GM12878 (cell line): ENCODE measurements at regions not wholly inside any gene's neighbourhood (a gene's known extent, or its start where the extent isn't known, plus 50 kb on each side); places are given as distances from the start of the nearest gene placed in this dataset.

ENCODE experiments used
- ASH2L ChIP-seq: fragments of 300-600, 200-600 bp; sonication (generic); IDR thresholded peaks from 2 replicates; pipeline ENCODE4 v1.6.1; 2017; ENCODE audit warnings: low read depth, mild to moderate bottlenecking, borderline replicate concordance
- ATF2 ChIP-seq: IDR thresholded peaks from 2 replicates; pipeline ENCODE4 v1.6.1; 2012; ENCODE audit warnings: low read length, inconsistent platforms
- BACH1 ChIP-seq: fragments of 450-650 bp; IDR thresholded peaks from 2 replicates; pipeline ENCODE4 v1.6.1; 2017; ENCODE audit warnings: mild to moderate bottlenecking, borderline replicate concordance
- BHLHE40 ChIP-seq, 2 experiments: fragments of 450-650 bp in 1 of 2; IDR thresholded peaks; 2 replicates each; pipeline ENCODE4 v1.6.1; 2011 to 2017; ENCODE audit warnings: low read depth in 2 of 2, borderline replicate concordance in 1 of 2, improper control_type of control experiment in 1 of 2, low read length in 1 of 2, mild to moderate bottlenecking in 1 of 2
- CEBPZ ChIP-seq: fragments of 150-350 bp; IDR thresholded peaks from 2 replicates; pipeline ENCODE4 v1.6.1; 2016; ENCODE audit warnings: low read depth, low read length
- CHD2 ChIP-seq: IDR thresholded peaks from 2 replicates; pipeline ENCODE4 v1.6.1; 2011; ENCODE audit warnings: low read depth, low read length, improper control_type of control experiment, borderline replicate concordance
- DPF2 ChIP-seq: fragments of 450-650 bp; IDR thresholded peaks from 2 replicates; pipeline ENCODE4 v1.6.1; 2017; ENCODE audit warnings: mild to moderate bottlenecking
- EED ChIP-seq: sonication (generic); IDR thresholded peaks from 2 replicates; pipeline ENCODE4 v1.6.1; 2016; ENCODE audit warnings: antibody characterized with exemption, low read depth
- ELK1 ChIP-seq: IDR thresholded peaks from 2 replicates; pipeline ENCODE4 v1.6.1; 2012; ENCODE audit warnings: low read depth, low read length, improper control_type of control experiment
- GATAD2B ChIP-seq: fragments of 450-650 bp; conservative IDR thresholded peaks from 2 replicates; pipeline ENCODE4 v1.6.1; 2017; ENCODE audit warnings: low read depth, mild to moderate bottlenecking, moderate library complexity
- IKZF1 ChIP-seq: fragments of 450-650 bp; conservative IDR thresholded peaks from 2 replicates; pipeline ENCODE4 v1.6.1; 2017; ENCODE audit warnings: antibody characterized with exemption, mild to moderate bottlenecking
- IRF4 ChIP-seq: IDR thresholded peaks from 2 replicates; pipeline ENCODE4 v1.6.1; 2011; ENCODE audit warnings: low read depth, low read length
- MEF2B ChIP-seq: fragments of 450-650 bp; IDR thresholded peaks from 2 replicates; pipeline ENCODE4 v1.6.1; 2018; ENCODE audit warnings: mild to moderate bottlenecking, moderate library complexity; ENCODE audit not compliant: partially characterized antibody, poor library complexity, severe bottlenecking
- MLLT1 ChIP-seq: fragments of 450-650 bp; IDR thresholded peaks from 2 replicates; pipeline ENCODE4 v1.6.1; 2016; ENCODE audit warnings: mild to moderate bottlenecking
- NRF1 ChIP-seq: conservative IDR thresholded peaks from 2 replicates; pipeline ENCODE4 v1.6.1; 2011; ENCODE audit warnings: mild to moderate bottlenecking, low read depth, low read length, improper control_type of control experiment
- PBX3 ChIP-seq: IDR thresholded peaks from 2 replicates; pipeline ENCODE4 v1.6.1; 2011; ENCODE audit warnings: mild to moderate bottlenecking, low read depth, low read length, moderate library complexity; ENCODE audit not compliant: insufficient replicate concordance
- PML ChIP-seq: IDR thresholded peaks from 2 replicates; pipeline ENCODE4 v1.6.1; 2012; ENCODE audit warnings: low read length, inconsistent platforms
- RUNX3 ChIP-seq: IDR thresholded peaks from 2 replicates; pipeline ENCODE4 v1.6.1; 2012; ENCODE audit warnings: low read length, inconsistent platforms
- SMAD5 ChIP-seq: IDR thresholded peaks from 2 replicates; pipeline ENCODE4 v1.6.1; 2016; ENCODE audit warnings: antibody characterized with exemption, low read depth
- TBL1XR1 ChIP-seq: IDR thresholded peaks from 2 replicates; pipeline ENCODE4 v1.6.1; 2012; ENCODE audit warnings: low read depth, low read length, improper control_type of control experiment
- TCF7 ChIP-seq: IDR thresholded peaks from 2 replicates; pipeline ENCODE4 v1.6.1; 2014; ENCODE audit warnings: antibody characterized with exemption, borderline replicate concordance
- ZBED1 ChIP-seq: IDR thresholded peaks from 2 replicates; pipeline ENCODE4 v1.6.1; 2016; ENCODE audit warnings: borderline replicate concordance
- ZZZ3 ChIP-seq: IDR thresholded peaks from 2 replicates; pipeline ENCODE4 v1.6.1; 2011; ENCODE audit warnings: low read depth; ENCODE audit not compliant: control insufficient read depth, insufficient read length

GRCh38 chr12:93109551-93110203 is 180.6 kb upstream of the EEA1 start (continued):
- TF ChIP-seq PBX3 (peak; percentile 59), CEBPZ (no peak), SMAD5 (no peak), PML (no peak), ELK1 (no peak), TCF7 (0 out of 2 replicates have a peak, but pooled peaks have one; percentile 16), IRF4 (no peak), IKZF1 (peak; percentile 78), ZZZ3 (no peak), GATAD2B (0 out of 2 replicates have a peak, but pooled peaks have one; percentile 33), TBL1XR1 (no peak), ATF2 (peak; percentile 71), BACH1 (peak; percentile 50; the same call in 1 of the 2 replicates), CHD2 (0 out of 2 replicates have a peak, but pooled peaks have one; percentile 45), BHLHE40 (IDR thresholded peaks at IDR 0.05; ENCODE audit: borderline replicate concordance in 1 of 2, low read depth in 2 of 2, low read length in 1 of 2) (peak; percentile 98 to 99), RUNX3 (peak; percentile 50), ASH2L (no peak), MEF2B (peak; percentile 49), MLLT1 (0 out of 2 replicates have a peak, but pooled peaks have one; percentile 41), NRF1 (no peak), EED (peak; percentile 64), DPF2 (peak; percentile 92), ZBED1 (0 out of 2 replicates have a peak, but pooled peaks have one; percentile 29)
